ENCODE measurements at regions not wholly inside any gene's neighbourhood (a gene's known extent, or its start where the extent isn't known, plus 50 kb on each side); places are given as distances from the start of the nearest gene placed in this dataset.

DNA sequence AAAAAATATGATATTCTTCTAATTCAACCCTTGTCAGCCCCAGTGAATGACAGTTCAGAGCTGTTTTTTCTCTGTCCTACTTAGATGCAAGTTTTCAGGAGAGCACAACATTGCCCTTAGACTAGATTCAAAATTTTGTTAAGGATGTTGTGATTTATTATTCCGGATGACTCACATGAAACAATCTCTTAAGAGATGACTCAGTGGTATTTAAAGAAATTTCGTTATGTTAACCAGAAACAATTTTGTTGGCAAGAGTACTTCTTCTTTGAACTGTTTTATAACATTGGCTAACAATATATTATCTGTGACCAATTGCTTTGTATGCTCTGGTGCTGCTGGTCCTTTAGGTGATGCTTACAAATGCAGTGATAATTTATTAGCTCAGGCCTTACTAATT, 132.0 kb downstream of the IZUMO3 start:
- H3K36me3 Mint-ChIP-seq (ENCODE audit: low read depth): no peaks in the 10 kb centered on the region
- H3K27me3 Mint-ChIP-seq (ENCODE audit: low read depth): no peaks in the 10 kb centered on the region
- peaks cover 20% of the 10 kb centered on the region for H3K9me3 Mint-ChIP-seq
- no peak overlapping the region for H3K4me3 Mint-ChIP-seq
- no peaks in the 10 kb centered on the region for H3K4me1 Mint-ChIP-seq (ENCODE audit: low read depth)
- no peak overlapping the region for H3K27ac Mint-ChIP-seq

DNA sequence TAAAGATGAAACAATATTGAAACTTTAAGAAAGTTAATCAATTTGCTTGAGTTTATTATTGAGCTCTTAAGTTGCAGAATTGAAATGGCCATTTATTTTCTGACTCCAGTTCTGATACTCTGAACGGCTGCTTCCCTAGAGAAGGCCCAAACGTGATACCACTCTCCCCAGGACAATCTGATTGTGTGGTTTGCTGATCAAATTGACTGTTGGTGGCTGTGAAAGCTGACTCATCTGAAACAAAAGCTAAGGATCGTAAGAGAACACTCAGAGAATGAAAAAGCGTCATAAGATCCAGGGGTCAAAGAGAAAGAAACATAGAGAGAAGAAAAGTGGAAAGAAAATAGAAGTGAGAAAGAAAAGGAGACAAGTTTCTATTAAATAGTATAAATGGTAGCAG, 147.2 kb downstream of the IZUMO3 start:
- no peaks in the 10 kb centered on the region for H3K27me3 Mint-ChIP-seq (ENCODE audit: low read depth)
- no peaks in the 10 kb centered on the region for H3K36me3 Mint-ChIP-seq (ENCODE audit: low read depth)
- H3K4me1 Mint-ChIP-seq (ENCODE audit: low read depth): no peaks in the 10 kb centered on the region

DNA sequence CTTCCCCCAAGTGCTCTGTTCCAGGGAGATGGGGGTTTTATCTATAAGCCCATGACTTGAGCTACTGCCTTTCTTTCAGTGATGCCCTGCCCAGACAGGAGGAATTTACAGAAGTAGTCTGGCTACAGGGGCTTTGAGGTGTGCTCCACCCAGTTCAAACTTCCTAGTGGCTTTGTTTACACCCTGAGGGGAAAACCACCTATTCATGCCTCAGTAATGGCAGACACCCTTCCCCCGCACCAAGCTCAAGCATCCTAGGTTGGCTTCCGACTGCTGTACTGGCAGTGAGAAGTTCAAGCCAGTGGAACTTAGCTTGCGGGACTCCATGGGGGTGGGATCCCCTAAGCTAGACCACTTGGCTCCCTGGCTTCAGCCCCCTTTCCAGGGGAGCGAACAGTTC, 154.6 kb downstream of the IZUMO3 start:
- H3K36me3 Mint-ChIP-seq (ENCODE audit: low read depth): no peaks in the 10 kb centered on the region
- no peak overlapping the region for H3K27ac Mint-ChIP-seq

More for the DNA sequence above, 147.2 kb downstream of the IZUMO3 start:
- peaks cover 9% of the 10 kb centered on the region for H3K9me3 Mint-ChIP-seq
- no peak overlapping the region for H3K27ac Mint-ChIP-seq
- no peak overlapping the region for H3K4me3 Mint-ChIP-seq

DNA sequence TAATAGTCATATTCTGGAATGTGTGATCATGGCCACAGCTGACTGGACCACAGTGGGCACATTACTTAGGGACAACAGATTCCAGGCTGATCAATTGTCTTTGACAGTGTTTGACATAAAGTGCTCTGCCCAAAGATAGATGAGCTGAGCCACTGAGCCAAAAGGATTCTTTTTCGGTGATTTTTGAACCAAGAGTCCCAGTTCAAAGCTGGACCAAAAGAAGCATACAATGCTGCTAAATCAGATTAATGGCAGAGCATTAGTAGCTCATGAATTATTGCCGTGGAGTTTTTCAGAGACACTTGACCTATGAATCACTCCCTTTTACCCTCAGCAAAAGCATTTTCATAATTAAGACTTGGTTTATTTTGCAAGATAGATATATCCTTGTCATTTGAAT, 160.6 kb downstream of the IZUMO3 start:
- Mint-ChIP-seq H3K4me1 (ENCODE audit: low read depth) (no peaks in the 10 kb centered on the region), H3K9me3 (peaks cover 39% of the 10 kb centered on the region), H3K27ac (no peak overlapping the region), H3K4me3 (no peak overlapping the region), H3K36me3 (ENCODE audit: low read depth) (no peaks in the 10 kb centered on the region), H3K27me3 (ENCODE audit: low read depth) (no peaks in the 10 kb centered on the region)

More for the DNA sequence above, 154.6 kb downstream of the IZUMO3 start:
- Mint-ChIP-seq H3K9me3 (peaks cover 44% of the 10 kb centered on the region), H3K27me3 (ENCODE audit: low read depth) (no peaks in the 10 kb centered on the region), H3K4me3 (no peak overlapping the region), H3K4me1 (ENCODE audit: low read depth) (no peaks in the 10 kb centered on the region)

DNA sequence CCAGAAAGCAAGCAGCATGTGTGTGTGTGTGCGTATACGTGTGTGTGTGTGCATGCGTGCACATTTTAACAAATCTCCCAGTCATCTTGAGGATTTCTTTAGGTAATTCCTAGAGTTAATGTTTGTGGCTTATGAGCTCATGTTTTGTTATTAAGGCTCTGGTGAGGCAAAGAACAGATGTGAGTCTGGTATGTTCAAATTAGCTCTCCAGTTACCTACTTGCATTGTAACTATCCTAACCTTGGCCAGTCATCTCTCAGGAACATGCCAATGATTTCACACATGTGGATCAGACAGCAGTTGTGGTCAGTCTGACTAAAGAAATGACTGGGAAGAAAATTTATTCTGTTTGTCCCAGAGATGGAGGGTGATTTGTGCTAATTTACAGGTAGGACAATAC, 163.1 kb downstream of the IZUMO3 start:
- no peak overlapping the region for H3K27ac Mint-ChIP-seq
- no peaks in the 10 kb centered on the region for H3K4me1 Mint-ChIP-seq (ENCODE audit: low read depth)
- no peaks in the 10 kb centered on the region for H3K36me3 Mint-ChIP-seq (ENCODE audit: low read depth)
- H3K4me3 Mint-ChIP-seq: no peak overlapping the region
- H3K27me3 Mint-ChIP-seq (ENCODE audit: low read depth): no peaks in the 10 kb centered on the region
- H3K9me3 Mint-ChIP-seq: peaks cover 17% of the 10 kb centered on the region

DNA sequence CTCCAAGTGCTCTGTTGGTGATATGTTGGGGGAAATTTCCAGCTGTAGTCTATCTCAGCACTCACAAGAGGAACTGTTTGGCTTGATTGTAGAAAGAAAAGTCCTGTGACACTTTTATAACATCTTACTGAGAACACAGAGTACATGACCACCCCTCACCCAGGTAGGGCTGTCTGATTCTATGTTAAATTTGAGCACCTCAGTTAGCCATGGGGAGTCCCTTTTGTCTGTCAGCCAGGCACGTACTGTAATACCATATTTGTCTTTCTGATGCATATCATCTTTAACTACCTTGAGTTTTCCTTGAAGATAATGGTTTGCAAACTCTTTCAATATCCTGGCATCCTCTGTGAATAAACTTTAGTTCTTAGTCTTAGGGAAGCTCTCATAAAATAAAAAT, 164.5 kb downstream of the IZUMO3 start:
- Mint-ChIP-seq H3K9me3 (peaks cover 10% of the 10 kb centered on the region), H3K4me3 (no peak overlapping the region), H3K27me3 (ENCODE audit: low read depth) (no peaks in the 10 kb centered on the region), H3K4me1 (ENCODE audit: low read depth) (no peaks in the 10 kb centered on the region), H3K36me3 (ENCODE audit: low read depth) (no peaks in the 10 kb centered on the region), H3K27ac (no peak overlapping the region)

DNA sequence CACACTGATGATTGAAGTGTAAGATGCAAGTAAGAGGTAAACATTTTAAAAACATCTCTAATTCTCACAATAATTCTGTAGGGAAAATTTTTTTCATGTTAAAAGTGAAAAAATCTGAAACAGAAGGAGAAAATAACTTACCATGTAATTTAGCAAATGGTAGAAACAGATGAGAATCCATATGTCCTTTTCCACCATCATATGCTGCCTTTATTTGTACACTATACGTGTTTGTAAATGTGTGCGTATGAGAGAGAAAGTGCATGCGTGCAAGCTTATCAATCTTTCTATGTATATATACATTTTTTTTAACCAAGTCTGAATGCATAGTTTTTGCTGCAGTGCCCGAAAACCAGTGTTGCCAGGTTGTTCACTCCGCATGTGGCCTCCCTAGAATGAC, 186.7 kb downstream of the IZUMO3 start:
- Mint-ChIP-seq H3K4me3 (no peak overlapping the region), H3K27me3 (ENCODE audit: low read depth) (no peaks in the 10 kb centered on the region), H3K4me1 (ENCODE audit: low read depth) (no peaks in the 10 kb centered on the region), H3K27ac (no peak overlapping the region), H3K9me3 (peaks cover 39% of the 10 kb centered on the region), H3K36me3 (ENCODE audit: low read depth) (no peaks in the 10 kb centered on the region)

DNA sequence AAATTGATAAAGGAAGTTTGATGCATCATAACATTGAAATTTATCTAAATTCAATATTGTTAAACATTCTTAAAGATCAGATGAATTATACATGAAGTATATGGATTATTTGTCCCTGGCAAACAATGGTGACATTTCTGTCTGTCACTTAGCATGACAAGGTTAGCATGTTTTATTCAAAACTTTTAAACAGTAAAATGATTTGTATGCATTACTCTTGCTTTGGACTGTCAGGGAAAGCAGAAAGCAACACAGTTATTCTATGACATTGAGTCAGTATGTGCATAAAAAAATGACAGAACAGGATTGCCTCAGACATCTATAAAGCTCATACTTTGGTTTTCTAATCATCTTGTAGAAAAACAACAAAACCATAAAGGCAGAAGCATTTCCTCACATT, 193.7 kb downstream of the IZUMO3 start:
- no peak overlapping the region for H3K4me3 Mint-ChIP-seq
- no peaks in the 10 kb centered on the region for H3K36me3 Mint-ChIP-seq (ENCODE audit: low read depth)
- H3K9me3 Mint-ChIP-seq: peaks cover 16% of the 10 kb centered on the region
- no peaks in the 10 kb centered on the region for H3K4me1 Mint-ChIP-seq (ENCODE audit: low read depth)
- H3K27ac Mint-ChIP-seq: no peak overlapping the region
- H3K27me3 Mint-ChIP-seq (ENCODE audit: low read depth): no peaks in the 10 kb centered on the region

DNA sequence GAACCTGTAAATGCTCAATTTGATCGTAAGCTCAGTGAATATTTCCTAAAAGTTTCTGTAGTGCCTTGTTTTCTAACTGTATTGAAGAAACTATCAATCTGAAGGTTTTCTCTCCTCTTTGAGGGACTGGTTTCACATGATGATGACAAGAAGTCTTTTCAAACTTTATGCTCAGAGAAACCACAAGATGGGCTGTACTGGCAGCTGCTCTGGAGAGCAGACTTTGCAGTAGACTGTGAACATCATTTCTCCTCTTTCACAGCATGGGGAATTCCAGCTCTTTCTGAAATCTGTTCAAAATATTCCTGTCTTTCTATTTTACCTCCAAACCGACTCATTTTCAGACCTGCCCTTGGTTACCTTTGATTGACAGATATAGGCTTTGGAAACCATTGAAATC, 194.4 kb downstream of the IZUMO3 start:
- Mint-ChIP-seq H3K4me1 (ENCODE audit: low read depth) (no peaks in the 10 kb centered on the region), H3K27me3 (ENCODE audit: low read depth) (no peaks in the 10 kb centered on the region), H3K36me3 (ENCODE audit: low read depth) (no peaks in the 10 kb centered on the region), H3K4me3 (no peak overlapping the region), H3K9me3 (peaks cover 16% of the 10 kb centered on the region), H3K27ac (no peak overlapping the region)

DNA sequence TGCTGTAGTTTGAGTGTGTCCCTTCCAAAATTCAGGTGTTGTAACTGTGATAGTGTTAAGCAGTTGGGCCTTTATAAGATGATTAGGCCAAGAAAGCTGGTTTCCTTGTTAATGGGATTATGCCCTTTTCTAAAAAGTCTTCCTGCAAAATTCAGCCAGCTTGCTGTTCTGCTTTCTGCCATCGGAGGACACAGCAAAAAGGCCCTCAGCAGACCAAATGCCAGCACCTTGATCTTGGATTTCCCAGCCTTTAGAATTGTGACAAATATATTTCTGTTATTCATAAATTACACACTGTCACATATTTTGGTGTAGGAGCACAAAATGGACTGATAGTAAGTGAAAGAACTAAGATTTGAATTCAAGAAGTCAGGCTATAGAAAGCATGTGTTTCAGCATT, 203.2 kb downstream of the IZUMO3 start:
- Mint-ChIP-seq H3K4me3 (no peak overlapping the region), H3K27me3 (ENCODE audit: low read depth) (no peaks in the 10 kb centered on the region), H3K9me3 (peaks cover 7% of the 10 kb centered on the region), H3K36me3 (ENCODE audit: low read depth) (no peaks in the 10 kb centered on the region), H3K4me1 (ENCODE audit: low read depth) (no peaks in the 10 kb centered on the region), H3K27ac (no peak overlapping the region)

DNA sequence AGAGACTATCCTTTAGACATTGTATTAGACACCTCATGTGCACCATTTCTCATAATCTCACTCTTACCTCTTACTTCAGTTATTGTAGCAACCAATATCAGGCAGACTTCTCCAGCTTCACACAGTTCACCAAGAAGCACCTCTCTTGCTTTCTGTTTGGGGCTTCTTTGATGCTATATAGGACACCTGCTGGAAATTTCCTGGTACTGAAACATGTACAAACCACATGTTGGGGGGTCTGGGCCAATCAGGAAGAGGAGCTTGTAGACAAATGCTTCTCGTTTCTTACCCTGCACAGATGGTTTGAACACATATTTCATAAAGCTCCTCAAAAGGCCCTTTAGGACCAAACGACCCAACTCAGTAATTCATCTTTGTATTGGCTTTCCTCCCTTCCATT, 212.1 kb downstream of the IZUMO3 start:
- no peaks in the 10 kb centered on the region for H3K9me3 Mint-ChIP-seq
- no peak overlapping the region for H3K4me3 Mint-ChIP-seq
- H3K27ac Mint-ChIP-seq: no peak overlapping the region
- H3K4me1 Mint-ChIP-seq (ENCODE audit: low read depth): no peaks in the 10 kb centered on the region
- no peaks in the 10 kb centered on the region for H3K36me3 Mint-ChIP-seq (ENCODE audit: low read depth)
- H3K27me3 Mint-ChIP-seq (ENCODE audit: low read depth): no peaks in the 10 kb centered on the region

DNA sequence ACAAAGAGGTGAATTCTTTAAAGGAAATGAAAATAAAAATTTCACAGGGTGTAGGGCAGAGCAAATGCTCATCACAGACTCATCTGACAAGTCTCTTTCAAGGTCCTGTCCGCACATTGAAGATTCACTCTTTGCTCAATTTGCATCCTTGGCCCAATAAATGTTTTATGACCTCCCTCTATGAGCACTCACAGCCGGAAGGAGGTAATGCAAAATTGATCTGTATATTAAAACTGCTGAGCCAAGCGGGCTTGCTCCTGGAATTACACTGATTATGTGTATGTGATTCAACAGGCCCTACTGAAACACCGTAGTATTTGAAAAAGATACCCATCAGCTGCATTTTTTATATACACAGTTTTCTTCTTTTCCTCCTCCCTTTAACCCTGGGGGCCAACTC, 246.8 kb downstream of the IZUMO3 start:
- Mint-ChIP-seq H3K27ac (no peak overlapping the region), H3K27me3 (ENCODE audit: low read depth) (no peaks in the 10 kb centered on the region), H3K9me3 (peaks cover 31% of the 10 kb centered on the region), H3K4me3 (no peak overlapping the region), H3K36me3 (ENCODE audit: low read depth) (no peaks in the 10 kb centered on the region), H3K4me1 (ENCODE audit: low read depth) (no peaks in the 10 kb centered on the region)

DNA sequence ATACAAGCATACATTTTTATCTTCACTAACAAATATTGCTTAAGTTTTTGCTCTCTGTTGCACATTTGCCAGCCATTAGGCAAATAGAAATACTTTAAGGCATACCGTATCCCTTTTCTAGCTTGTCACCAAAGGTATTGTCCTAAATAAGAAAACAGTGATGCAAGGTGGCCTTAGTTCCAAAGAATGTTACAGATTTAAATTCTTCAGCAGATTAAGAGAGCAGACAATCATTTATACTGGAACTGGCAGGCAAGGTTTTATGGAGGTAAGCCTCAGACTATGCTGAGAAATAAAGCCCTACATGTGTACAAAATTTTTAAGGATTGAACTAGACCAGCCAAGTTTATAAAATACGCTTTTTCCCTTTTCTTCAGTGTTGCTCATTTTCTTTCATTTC, 247.8 kb downstream of the IZUMO3 start:
- Mint-ChIP-seq H3K9me3 (peaks cover 24% of the 10 kb centered on the region), H3K36me3 (ENCODE audit: low read depth) (no peaks in the 10 kb centered on the region), H3K27ac (no peak overlapping the region), H3K27me3 (ENCODE audit: low read depth) (no peaks in the 10 kb centered on the region), H3K4me1 (ENCODE audit: low read depth) (no peaks in the 10 kb centered on the region), H3K4me3 (no peak overlapping the region)

DNA sequence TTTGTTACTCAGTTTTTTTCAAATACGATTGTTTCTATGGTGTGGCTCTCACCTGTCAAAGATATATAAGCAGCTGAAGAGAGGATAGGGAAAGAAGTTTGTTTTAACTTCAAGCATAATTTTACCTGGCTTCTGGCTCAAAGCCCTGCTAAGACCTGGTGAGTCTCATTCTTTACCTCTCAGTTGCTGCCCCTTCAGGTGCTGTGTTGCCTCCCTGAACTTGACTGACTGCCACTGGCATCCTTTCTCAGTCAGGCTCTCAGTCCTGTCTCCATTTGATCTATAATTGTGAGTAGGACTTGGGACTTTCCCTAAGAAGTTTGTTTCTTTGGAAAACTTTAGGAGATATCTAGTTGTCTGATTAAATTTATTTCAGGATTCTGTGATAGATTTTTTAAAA, 249.6 kb downstream of the IZUMO3 start:
- peaks cover 22% of the 10 kb centered on the region for H3K9me3 Mint-ChIP-seq
- no peak overlapping the region for H3K4me3 Mint-ChIP-seq
- no peak overlapping the region for H3K27ac Mint-ChIP-seq
- H3K36me3 Mint-ChIP-seq (ENCODE audit: low read depth): no peaks in the 10 kb centered on the region
- no peaks in the 10 kb centered on the region for H3K4me1 Mint-ChIP-seq (ENCODE audit: low read depth)
- H3K27me3 Mint-ChIP-seq (ENCODE audit: low read depth): no peaks in the 10 kb centered on the region

DNA sequence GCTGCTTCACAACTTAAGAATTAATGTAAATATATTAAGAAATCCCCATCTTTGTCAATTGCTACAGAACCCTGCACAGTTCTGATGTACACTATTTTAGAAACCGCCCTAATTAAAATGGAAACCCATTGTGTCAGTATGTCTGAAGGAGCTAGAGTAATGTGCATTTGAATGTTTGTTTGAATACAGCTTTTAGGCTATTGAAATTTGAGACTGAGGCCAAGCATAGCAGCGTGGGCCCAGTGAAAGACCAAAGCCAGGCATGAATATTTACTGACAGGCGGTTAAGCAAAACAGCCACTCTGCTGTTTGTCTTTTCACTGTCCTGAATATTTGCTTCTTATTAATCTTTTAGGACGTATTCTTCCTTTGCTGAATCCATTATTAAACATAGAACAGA, 252.3 kb downstream of the IZUMO3 start:
- Mint-ChIP-seq H3K27me3 (ENCODE audit: low read depth) (no peaks in the 10 kb centered on the region), H3K27ac (no peak overlapping the region), H3K36me3 (ENCODE audit: low read depth) (no peaks in the 10 kb centered on the region), H3K9me3 (peaks cover 17% of the 10 kb centered on the region), H3K4me3 (no peak overlapping the region), H3K4me1 (ENCODE audit: low read depth) (no peaks in the 10 kb centered on the region)

DNA sequence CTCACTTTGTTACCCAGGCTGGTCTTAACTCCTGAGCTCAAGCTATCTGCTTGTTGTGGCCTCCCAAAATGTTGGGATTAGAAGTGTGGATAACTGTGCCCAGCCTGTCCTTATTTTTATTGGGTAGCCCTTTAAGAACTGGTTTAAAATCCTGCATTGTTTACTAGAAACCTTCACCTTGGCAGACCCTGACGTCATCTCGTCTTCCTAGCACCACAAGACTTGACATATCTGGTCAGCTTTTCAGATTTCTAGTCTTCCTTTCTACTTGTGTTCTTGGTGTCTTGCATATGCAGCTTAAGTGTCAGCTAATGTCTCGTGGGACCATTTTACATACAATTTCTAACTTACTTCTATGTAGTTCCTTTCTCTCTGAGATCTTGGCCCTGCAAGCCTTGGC, 258.9 kb downstream of the IZUMO3 start:
- Mint-ChIP-seq H3K27me3 (ENCODE audit: low read depth) (no peaks in the 10 kb centered on the region), H3K4me3 (no peak overlapping the region), H3K36me3 (ENCODE audit: low read depth) (no peaks in the 10 kb centered on the region), H3K4me1 (ENCODE audit: low read depth) (no peaks in the 10 kb centered on the region), H3K9me3 (peaks cover 28% of the 10 kb centered on the region), H3K27ac (no peak overlapping the region)

All from T-helper 1 cell treated with Interleukin-12 subunit alpha and Interleukin-12 subunit beta and Interleukin-4 antibody, amounts not matched to agents 30 μg/mL and 1 μg/mL, for 36 hours (primary cell).